Hindlimb muscle (tissue), 1 donor: ENCODE measurements at regions not wholly inside any gene's neighbourhood (a gene's known extent, or its start where the extent isn't known, plus 50 kb on each side); places are given as distances from the start of the nearest gene placed in this dataset.

Experiments
- DNase-seq: peaks from one replicate; pipeline ENCODE4 v3.0.0-alpha.2; 2013

DNA sequence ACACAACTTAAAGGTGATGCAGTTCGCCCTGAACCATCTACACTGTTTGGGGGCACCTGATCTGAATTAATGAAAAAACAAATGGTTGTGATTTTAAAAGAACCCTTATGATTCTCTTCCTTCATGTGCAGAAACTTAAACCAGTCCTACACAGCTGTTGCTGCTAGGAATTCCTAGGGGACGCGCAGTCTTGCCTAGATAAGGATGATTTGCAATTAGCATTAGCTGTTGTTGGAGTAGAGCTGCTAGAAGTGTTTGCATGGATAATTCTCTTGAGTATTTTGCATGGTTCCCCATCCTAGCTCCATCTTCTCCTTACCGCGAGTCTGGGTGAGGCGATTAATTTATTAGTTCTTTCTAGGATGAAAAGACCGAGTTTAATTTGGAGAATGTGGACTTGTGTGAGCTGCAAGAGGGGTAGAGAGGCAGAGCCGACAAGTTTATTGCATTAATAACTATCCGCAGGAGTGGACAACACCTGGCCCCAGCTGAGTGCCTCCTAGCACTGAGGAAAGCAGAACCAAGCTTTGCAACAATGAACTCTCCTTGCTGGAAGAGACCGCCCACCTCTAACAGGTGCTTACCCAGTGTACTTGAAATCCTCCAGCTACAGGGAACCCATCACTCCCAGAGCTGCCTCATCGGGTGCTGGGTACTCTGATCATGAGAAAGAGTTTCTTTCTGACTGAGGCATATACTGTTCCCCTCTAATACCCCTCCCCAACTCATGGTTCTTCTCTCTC, 75.0 kb upstream of the WNT7A start:
- DNase-seq, result no peak

DNA sequence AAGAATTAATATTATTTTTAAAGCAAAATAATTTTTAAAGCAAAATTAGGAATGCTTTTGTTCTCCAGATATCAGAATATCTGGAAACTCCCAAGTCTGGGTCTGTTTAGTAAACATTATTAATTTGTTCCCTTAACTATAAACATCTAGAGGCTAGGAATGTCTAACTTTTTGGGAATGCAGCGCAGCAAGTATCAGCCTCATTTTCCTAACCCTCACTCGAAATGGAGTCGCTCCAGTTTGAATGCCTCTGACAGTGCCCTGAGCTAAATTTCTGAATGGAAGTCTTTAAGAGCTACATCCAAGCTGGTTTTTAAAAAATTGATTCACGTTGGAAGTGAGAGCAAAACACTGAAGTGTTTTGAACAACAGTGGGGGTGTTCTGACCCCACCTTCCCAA, 74.4 kb upstream of the WNT7A start:
- no peak for DNase-seq

DNA sequence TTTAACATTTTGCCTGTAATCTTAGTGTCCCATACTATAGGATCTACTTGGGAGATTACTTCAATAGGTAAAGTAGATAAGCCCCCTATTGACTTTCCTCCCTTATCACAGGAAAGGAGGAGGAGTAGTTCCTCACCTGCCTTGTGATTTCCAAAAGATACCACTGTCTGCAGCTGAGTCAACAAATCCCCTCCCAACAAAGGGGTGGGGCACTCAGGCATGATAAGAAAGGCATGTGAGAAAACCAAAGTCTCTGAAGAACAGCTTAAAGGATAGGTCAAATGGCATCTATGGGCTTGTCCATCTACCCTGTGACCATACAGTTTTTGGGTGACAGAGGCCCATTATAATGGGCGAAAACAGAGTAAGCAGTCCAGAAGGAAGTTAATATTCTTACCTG, 71.3 kb upstream of the WNT7A start:
- no peak for DNase-seq

DNA sequence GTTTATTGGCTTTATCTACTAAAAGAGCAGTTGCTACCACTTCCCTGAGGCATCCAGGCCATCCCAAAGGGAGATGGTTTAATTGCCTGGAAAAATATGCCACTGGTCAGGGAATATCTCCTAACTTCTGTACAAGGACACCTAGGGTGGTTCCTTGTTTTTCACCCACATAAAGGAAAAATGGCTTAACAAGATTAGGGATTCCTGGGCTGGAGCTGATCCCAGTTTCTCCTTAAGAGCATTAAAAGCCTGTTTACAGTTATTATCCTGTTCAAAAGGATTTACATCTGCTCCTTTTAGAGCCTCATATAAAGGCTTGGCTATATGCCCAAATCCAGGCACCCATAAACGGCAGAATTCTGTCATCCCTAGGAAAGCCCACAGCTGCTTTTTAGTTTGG, 70.2 kb upstream of the WNT7A start:
- no peak for DNase-seq

DNA sequence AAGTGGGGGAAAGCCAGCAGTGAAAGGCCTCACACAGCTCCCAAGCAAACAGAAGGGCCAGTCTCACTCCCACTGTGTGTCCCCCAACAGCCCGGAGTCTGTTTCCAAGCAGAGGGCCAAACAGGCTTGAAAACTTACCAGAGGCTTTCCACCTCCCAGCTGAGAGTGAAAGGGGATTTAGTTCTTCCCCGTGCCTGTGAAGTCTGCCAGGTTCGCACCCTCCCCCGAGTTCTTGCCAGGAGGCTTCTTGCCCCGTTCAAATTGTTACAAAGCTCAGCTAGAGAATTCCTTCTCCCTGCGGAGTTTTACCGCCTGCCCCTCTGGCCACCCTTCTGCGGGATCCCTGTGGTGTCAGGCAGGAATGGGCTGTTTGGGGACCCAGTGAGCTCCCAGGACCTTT, 68.0 kb upstream of the WNT7A start:
- DNase-seq, result no peak

DNA sequence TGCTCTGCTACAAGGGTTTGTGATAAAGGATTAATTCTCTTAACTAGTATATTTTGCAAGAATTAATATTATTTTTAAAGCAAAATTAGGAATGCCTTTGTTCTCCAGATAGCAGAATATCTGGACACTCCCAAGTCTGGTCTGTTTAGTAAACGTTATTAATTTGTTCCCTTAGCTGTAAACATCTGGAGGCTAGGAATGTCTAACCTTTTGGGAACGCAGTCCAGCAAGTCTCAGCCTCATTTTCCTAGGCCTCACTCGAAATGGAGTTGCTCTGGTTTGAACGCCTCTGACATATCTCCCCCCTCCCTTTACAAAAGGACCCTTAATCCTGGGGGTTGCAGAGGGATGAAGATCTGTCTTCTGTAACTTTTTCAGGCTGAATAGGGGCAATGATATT, 59.3 kb upstream of the WNT7A start:
- DNase-seq, result no peak

DNA sequence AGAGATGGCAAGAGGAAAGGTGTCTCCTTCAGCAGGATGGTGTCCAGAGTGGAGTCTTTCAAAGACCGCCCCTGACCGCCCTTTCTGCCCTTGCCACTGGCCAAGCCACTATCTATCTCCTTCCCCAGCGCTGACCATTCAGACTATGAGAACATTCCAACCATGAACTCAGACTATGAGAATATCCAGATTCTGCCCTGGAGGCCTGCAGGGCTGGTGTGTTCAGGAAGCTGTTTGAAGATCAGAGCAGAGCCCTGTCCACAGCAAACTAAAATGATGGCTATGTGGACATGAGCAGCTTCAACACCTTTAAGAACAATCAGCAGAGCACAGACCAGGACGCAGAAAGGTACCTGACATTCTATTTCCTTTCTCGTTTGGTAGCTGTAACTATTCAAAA, 57.3 kb upstream of the WNT7A start:
- no peak for DNase-seq

DNA sequence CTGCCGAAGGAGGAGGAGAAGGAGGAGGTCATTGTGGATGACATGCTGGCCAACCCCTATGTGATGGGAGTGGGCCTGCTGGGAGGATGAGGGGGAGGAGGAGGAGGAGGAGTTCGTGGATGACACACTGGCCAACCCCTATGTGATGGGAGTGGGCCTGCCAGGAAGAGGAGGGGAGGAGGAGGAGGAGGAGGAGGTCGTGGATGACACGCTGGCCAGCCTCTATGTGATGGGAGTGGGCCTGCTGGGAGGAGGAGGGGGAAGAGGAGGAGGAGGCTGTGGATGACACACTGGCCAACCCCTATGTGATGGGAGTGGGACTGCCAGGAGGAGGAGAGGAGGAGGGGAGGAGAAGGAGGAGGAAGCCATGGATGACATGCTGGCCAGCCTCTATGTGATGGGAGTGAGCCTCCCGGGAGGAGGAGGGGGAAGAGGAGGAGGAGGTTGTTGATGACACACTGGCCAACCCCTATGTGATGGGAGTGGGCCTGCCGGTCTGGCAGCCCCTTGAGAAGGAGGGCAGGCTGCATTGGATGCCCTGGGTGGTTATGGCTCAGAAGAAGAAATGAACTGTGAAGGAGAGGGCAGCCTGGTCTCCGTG, 55.7 kb upstream of the WNT7A start:
- no peak for DNase-seq

DNA sequence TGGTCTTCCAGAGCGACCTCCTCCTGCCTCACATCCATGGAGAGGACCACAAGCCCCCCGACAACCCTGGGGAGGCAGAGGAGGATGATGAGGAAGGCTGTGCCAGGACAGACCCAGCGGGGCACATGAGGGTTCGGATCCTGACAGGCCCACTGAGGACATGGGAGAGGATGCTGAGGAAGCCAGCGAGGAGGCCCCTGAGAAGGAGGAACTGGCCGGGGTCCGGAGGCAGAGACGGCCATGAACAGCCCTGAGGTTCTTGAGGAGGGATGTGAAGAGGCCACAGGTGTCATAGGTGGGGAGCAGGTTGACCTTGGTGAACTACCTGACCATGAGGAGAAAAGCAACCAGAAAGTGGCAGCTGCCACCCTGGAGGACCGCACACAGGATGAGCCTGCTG, 54.9 kb upstream of the WNT7A start:
- DNase-seq, result no peak

DNA sequence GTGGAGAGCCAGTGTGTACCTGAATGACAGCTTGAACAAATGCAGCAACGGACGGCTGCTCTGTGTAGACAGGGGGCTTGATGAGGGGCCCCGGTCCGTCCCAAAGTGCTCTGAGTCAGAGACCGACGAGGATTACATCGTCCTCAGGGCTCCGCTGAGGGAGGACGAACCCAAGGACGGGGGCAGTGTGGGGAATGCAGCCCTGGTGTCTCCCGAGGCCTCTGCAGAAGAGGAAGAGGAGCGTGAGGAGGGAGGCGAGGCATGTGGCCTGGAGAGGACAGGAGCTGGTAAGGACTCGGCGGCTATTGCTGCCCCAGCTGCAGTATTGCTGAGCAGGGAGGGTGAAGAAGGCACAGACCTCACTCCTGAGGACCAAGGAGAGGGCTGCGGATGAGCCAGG, 54.4 kb upstream of the WNT7A start:
- no peak for DNase-seq

DNA sequence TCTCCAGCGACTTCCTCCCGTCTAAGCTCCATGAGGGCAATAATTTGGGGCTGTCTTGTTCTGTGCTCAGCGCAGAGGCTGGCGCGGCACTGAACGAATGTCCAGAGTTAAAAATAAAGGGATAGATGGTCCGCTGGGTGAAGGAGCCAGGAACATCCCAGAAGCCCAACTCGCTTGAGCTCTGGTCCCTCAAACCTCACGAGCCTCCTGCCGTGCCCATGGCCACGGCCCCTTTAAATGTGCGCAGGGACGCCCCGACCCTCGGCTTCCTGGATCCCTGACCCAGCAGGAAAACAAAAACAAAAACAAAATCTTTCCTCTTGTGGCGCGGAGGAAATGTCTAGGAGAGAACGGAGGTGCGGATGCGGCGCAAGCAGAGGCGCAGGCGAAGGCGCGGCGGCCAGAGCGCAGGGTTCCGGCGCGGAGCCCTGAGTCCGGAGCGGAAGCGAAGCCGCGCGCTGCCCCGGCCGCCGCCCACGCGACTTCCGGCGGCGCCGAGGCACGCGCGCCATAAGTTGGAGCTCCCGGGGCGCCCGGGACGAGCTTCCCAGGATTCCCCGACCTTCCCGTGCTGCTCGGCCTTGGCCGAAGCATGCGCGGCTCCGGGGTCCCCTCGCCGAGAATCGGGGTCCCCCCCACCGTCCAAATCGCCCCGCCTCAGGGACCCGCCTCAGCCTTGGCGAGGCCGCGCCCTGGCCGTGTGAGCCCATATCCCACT, 52.9 kb upstream of the WNT7A start:
- DNase-seq, result peak; percentile 28

DNA sequence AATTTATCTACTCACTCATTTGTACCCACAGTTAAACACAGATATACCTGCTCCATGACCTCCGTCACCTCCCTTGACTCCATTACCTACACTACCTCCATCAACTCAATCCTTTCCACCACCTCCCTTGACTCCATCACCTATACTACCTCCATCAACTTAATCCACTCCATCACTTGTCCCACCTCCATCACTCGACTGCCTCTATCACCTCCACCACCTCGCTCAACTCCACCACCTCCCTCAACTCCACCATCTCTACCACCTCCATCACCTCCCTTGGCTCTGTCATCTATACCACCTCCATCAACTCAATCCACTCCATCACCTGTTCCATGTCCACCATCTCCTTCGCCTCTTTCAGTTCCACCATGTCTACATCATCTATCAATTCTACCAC, 51.3 kb upstream of the WNT7A start:
- no peak for DNase-seq
